RWPE2 (cell line): ENCODE measurements at regions not wholly inside any gene's neighbourhood (a gene's known extent, or its start where the extent isn't known, plus 50 kb on each side); places are given as distances from the start of the nearest gene placed in this dataset.

Experiments
- ATAC-seq: fragments of 200-7000 bp; cut with Tn5 transposase; 3 replicates; pipeline ENCODE4 v1.9.1; 2021; ENCODE audit warnings: low read depth
- DNase-seq: peaks from one replicate; pipeline ENCODE4 v3.0.0-alpha.2; 2020; ENCODE audit warnings: low spot score
- H3K27ac ChIP-seq: fragments of 450-650 bp; 2 replicates; pipeline ENCODE4 v1.5.1; 2017; ENCODE audit warnings: mild to moderate bottlenecking; ENCODE audit not compliant: poor library complexity, severe bottlenecking
- H3K27me3 ChIP-seq: fragments of 250-450 bp; sonication (Bioruptor Pico); 2 replicates; pipeline ENCODE4 v1.5.1; 2021; ENCODE audit warnings: mild to moderate bottlenecking, moderate library complexity; ENCODE audit not compliant: insufficient read depth, poor library complexity, severe bottlenecking
- H3K36me3 ChIP-seq: fragments of 250-450 bp; sonication (Bioruptor Pico); 2 replicates; pipeline ENCODE4 v1.5.1; 2020; ENCODE audit warnings: low read depth, mild to moderate bottlenecking, moderate library complexity
- H3K4me1 ChIP-seq: fragments of 250-450 bp; sonication (Bioruptor Pico); 2 replicates; pipeline ENCODE4 v1.5.1; 2021; ENCODE audit warnings: mild to moderate bottlenecking, moderate library complexity; ENCODE audit not compliant: insufficient read depth, poor library complexity, severe bottlenecking
- H3K4me3 ChIP-seq: fragments of 250-450 bp; sonication (Bioruptor Pico); 2 replicates; pipeline ENCODE4 v1.5.1; 2021; ENCODE audit warnings: mild to moderate bottlenecking, moderate library complexity; ENCODE audit not compliant: severe bottlenecking
- H3K9me3 ChIP-seq: fragments of 250-450 bp; sonication (Bioruptor Pico); 2 replicates; pipeline ENCODE4 v1.5.1; 2021; ENCODE audit warnings: mild to moderate bottlenecking, moderate library complexity; ENCODE audit not compliant: severe bottlenecking
- TF ChIP-seq, protein P1 (sequence below): fragments of 450-650 bp; IDR thresholded peaks from one replicate; pipeline ENCODE4 v1.5.1; 2017; ENCODE audit warnings: mild to moderate bottlenecking, moderate library complexity; ENCODE audit not compliant: poor library complexity, severe bottlenecking

DNA sequence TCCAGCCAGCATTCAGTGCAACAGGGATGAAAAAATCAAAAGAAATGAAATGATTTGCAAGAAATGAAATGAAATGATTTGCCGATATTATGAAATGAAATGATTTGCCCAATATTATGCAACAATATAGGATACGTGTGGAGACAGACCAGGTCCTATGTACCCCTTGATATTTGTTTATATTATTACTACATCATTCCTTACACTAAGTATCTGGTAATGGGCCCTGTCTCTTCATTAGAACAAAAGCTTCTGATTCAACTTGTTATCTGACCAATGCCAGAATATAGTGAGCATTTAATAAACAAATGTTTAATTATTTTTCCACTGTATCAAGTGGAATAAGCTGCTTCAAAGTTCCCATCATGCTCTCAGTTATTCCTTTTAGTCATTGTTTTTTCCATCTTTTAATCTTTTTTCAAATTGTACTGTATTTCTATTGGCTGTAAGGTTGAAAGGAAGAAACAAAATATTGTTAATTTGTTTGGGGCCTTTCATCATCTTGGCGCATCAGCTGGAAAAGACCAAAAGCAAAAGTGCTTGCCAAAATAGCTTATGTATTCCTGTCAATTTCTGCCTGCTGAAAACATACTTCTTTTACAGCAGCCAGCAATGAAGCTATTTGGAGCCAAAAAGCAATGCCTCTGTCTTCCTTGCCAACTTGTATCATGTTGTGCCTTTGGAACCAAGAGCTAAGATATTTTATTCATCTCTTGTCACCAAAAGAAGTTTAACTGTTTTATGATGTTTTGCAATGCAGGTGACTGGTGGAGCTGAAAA is 2314.9 kb downstream of the LRRC4C start:
- Histone ChIP-seq H3K27me3 (no peaks in the 10 kb centered on the region), H3K36me3 (no peaks in the 10 kb centered on the region), H3K4me3 (no peak overlapping the region), H3K9me3 (no peaks in the 10 kb centered on the region), H3K4me1 (no peaks in the 10 kb centered on the region), H3K27ac (no peak overlapping the region)
- no peak for ATAC-seq
- no peak for DNase-seq
- TF ChIP-seq, protein P1, sequence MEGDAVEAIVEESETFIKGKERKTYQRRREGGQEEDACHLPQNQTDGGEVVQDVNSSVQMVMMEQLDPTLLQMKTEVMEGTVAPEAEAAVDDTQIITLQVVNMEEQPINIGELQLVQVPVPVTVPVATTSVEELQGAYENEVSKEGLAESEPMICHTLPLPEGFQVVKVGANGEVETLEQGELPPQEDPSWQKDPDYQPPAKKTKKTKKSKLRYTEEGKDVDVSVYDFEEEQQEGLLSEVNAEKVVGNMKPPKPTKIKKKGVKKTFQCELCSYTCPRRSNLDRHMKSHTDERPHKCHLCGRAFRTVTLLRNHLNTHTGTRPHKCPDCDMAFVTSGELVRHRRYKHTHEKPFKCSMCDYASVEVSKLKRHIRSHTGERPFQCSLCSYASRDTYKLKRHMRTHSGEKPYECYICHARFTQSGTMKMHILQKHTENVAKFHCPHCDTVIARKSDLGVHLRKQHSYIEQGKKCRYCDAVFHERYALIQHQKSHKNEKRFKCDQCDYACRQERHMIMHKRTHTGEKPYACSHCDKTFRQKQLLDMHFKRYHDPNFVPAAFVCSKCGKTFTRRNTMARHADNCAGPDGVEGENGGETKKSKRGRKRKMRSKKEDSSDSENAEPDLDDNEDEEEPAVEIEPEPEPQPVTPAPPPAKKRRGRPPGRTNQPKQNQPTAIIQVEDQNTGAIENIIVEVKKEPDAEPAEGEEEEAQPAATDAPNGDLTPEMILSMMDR = no peak

DNA sequence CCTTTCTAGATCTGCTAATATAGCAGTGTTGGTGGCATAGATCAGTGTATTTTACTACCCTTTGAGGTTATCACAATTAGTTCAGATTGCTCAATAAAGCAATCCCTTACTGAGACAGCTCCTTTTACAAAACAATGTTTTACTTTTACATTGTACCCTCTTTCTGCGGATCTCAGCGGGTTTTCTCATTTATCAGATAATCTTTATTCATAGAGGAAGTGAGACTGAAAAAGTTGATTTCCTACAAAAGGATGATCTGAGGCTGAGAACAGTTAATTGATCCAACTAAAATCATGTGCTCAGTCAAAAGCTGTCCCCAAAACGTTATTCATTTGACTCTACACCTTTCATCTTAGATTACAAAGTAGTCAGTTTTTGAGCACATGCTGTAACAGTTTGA is 2319.9 kb downstream of the LRRC4C start:
- no peaks in the 10 kb centered on the region for H3K27me3 ChIP-seq
- H3K9me3 ChIP-seq = no peaks in the 10 kb centered on the region
- ATAC-seq (no peak), DNase-seq (no peak)
- no peaks in the 10 kb centered on the region for H3K4me1 ChIP-seq
- TF ChIP-seq, protein P1 = no peak
- H3K36me3 ChIP-seq = no peaks in the 10 kb centered on the region
- no peak overlapping the region for H3K4me3 ChIP-seq
- H3K27ac ChIP-seq = no peak overlapping the region

DNA sequence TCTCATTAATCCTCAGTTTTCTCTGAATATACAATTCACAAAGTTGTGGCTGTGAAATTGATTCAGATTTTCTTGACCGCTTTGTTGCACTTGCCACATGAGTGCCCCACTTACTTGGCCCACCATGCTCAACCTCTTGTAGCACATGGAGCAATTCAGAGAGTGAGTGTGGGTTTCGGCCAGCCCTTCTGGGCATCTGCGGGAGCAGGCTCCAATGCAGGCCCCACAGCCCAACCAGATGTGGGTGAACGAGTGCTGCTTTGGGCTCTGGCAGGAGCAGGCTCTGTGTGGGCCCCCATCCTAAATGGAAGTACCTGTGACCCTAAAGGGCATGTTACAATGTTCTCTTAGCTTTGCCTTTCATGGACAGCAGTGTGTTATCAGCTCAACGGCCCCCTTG is 2338.6 kb downstream of the LRRC4C start:
- Histone ChIP-seq H3K27ac (no peak overlapping the region), H3K36me3 (no peaks in the 10 kb centered on the region), H3K4me3 (no peak overlapping the region), H3K4me1 (no peaks in the 10 kb centered on the region), H3K9me3 (no peaks in the 10 kb centered on the region), H3K27me3 (no peaks in the 10 kb centered on the region)
- DNase-seq = no peak
- ATAC-seq = no peak
- TF ChIP-seq, protein P1 = no peak

DNA sequence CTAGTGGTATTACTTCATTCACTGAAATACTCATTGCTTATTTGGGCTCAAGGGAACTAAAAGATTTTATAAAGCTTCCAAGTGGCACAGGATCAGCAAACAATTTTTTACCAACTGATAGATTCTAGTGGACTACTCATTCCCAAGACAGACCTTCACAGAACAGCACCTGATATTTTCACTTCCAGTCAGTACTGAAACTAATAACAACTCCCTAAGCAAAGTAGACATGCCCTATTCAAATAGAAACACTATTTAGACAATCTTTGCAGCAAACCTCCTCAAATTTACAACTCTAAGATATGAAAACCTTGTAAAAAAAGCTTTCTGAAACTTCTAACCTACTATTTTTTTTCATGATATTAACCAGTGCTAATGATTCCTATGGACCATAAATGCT is 2345.8 kb downstream of the LRRC4C start:
- no peak for ATAC-seq
- no peaks in the 10 kb centered on the region for H3K27me3 ChIP-seq
- TF ChIP-seq, protein P1 = no peak
- H3K27ac ChIP-seq = no peak overlapping the region
- H3K4me3 ChIP-seq = no peak overlapping the region
- H3K9me3 ChIP-seq = no peaks in the 10 kb centered on the region
- H3K36me3 ChIP-seq = no peaks in the 10 kb centered on the region
- no peaks in the 10 kb centered on the region for H3K4me1 ChIP-seq
- no peak for DNase-seq

DNA sequence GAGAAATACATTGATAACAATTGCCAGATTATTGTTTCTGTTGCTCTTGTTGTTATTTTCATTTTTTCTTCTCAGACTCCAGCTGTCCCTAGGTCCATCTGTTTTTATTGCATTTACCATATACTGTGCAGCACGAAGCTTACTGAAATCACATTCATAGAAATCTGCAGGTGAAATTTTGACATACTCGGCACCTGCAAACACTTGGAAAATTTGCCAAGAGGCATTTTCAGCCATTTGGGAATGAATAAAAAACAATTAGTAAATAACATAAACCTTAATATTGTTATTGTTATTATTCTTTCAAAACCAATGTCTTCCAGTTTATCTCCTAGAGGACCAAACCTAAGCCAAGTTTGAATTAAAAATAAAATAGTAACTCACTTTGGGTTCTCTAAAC is 2357.2 kb downstream of the LRRC4C start:
- no peaks in the 10 kb centered on the region for H3K36me3 ChIP-seq
- DNase-seq (no peak), ATAC-seq (no peak)
- H3K27me3 ChIP-seq = no peaks in the 10 kb centered on the region
- H3K27ac ChIP-seq = no peak overlapping the region
- H3K9me3 ChIP-seq = peaks cover 2% of the 10 kb centered on the region
- H3K4me1 ChIP-seq = no peaks in the 10 kb centered on the region
- no peak overlapping the region for H3K4me3 ChIP-seq
- TF ChIP-seq, protein P1 = no peak
